OCI-LY3 (cell line): ENCODE measurements at regions not wholly inside any gene's neighbourhood (a gene's known extent, or its start where the extent isn't known, plus 50 kb on each side); places are given as distances from the start of the nearest gene placed in this dataset.

Source experiments
- H2AFZ ChIP-seq: fragments of 200-600, 300-600 bp; shearing (Covaris generic); 2 replicates; pipeline ENCODE4 v1.6.0; 2014; ENCODE audit warnings: antibody characterized with exemption, low read depth, low read length
- H3K27ac ChIP-seq: fragments of 200-600, 300-600 bp; sonication (generic); 2 replicates; pipeline ENCODE4 v1.5.1; 2014; ENCODE audit warnings: mild to moderate bottlenecking, low read length, moderate library complexity, mixed read lengths
- H3K27me3 ChIP-seq: fragments of 200-600, 300-600 bp; sonication (generic); 2 replicates; pipeline ENCODE4 v1.6.1; 2014; ENCODE audit warnings: low read depth, low read length, mixed read lengths
- H3K36me3 ChIP-seq: fragments of 200-600, 300-600 bp; sonication (generic); replicated peaks from 2 replicates; pipeline ENCODE3; 2014; ENCODE audit warnings: low read depth, low read length, mixed read lengths
- H3K4me1 ChIP-seq: fragments of 300-600, 200-600 bp; sonication (generic); 2 replicates; pipeline ENCODE4 v1.6.1; 2014; ENCODE audit warnings: low read length, mixed read lengths
- H3K4me2 ChIP-seq: fragments of 200-600, 300-600 bp; sonication (generic); 2 replicates; pipeline ENCODE4 v1.6.1; 2014; ENCODE audit warnings: low read length, mixed read lengths
- H3K4me3 ChIP-seq: fragments of 300-600, 200-600 bp; sonication (generic); 2 replicates; pipeline ENCODE4 v1.5.1; 2014; ENCODE audit warnings: antibody characterized with exemption, mild to moderate bottlenecking, low read length, moderate library complexity
- H3K79me2 ChIP-seq: fragments of 300-600, 200-600 bp; shearing (Covaris generic); 2 replicates; pipeline ENCODE4 v1.6.1; 2014; ENCODE audit warnings: mild to moderate bottlenecking, low read length, mixed read lengths
- H3K9ac ChIP-seq: fragments of 300-600, 200-600 bp; shearing (Covaris generic); 2 replicates; pipeline ENCODE4 v1.6.0; 2014; ENCODE audit warnings: mild to moderate bottlenecking, low read length, moderate library complexity
- H3K9me3 ChIP-seq: fragments of 200-600, 300-600 bp; shearing (Covaris generic); 2 replicates; pipeline ENCODE4 v1.6.1; 2014; ENCODE audit warnings: low read length, mixed read lengths; ENCODE audit not compliant: insufficient read depth
- H4K20me1 ChIP-seq: fragments of 200-600, 300-600 bp; sonication (generic); 2 replicates; pipeline ENCODE4 v1.6.1; 2016; ENCODE audit warnings: low read length, mixed read lengths; ENCODE audit not compliant: insufficient read depth
- EZH2phosphoT487 ChIP-seq: fragments of 200-600 bp; shearing (Covaris generic); IDR thresholded peaks from 2 replicates; pipeline ENCODE4 v1.6.1; 2018; ENCODE audit warnings: antibody characterized with exemption, mixed run types, low read depth
- TF ChIP-seq, protein P1 (sequence below): fragments of 200-600, 300-600 bp; sonication (generic); IDR thresholded peaks from 2 replicates; pipeline ENCODE4 v1.5.1; 2014; ENCODE audit warnings: antibody characterized with exemption, low read length, low read depth

DNA sequence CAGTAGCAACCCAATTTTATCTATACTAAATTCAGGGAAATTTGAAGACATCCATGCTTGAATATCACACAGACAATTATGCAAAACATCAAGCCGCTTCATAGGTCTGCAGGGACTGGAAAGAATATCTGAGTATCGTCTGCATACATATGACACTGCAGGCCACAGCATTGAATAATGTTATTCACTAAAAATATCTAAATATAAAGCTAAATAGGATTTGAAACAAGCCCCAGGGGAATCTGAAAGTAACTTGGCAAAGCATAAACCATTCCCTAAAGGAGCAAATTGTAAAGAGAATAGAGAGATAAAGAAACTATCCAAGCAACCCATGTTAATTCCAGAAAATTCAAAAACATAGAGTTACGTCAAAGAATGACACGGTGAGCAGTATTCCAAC, 1251.0 kb downstream of the PCDH17 start:
- Histone ChIP-seq H3K27me3 (no peaks in the 10 kb centered on the region), H3K4me3 (no peak overlapping the region), H3K9ac (no peak overlapping the region), H2AFZ (no peak overlapping the region), H3K9me3 (no peaks in the 10 kb centered on the region), H3K36me3 (no peaks in the 10 kb centered on the region), H3K27ac (no peak overlapping the region), H4K20me1 (no peaks in the 10 kb centered on the region), H3K79me2 (no peaks in the 10 kb centered on the region), H3K4me2 (no peak overlapping the region; the same call in 1 of the 2 replicates), H3K4me1 (peaks cover 36% of the 10 kb centered on the region)
- TF ChIP-seq, protein P1, sequence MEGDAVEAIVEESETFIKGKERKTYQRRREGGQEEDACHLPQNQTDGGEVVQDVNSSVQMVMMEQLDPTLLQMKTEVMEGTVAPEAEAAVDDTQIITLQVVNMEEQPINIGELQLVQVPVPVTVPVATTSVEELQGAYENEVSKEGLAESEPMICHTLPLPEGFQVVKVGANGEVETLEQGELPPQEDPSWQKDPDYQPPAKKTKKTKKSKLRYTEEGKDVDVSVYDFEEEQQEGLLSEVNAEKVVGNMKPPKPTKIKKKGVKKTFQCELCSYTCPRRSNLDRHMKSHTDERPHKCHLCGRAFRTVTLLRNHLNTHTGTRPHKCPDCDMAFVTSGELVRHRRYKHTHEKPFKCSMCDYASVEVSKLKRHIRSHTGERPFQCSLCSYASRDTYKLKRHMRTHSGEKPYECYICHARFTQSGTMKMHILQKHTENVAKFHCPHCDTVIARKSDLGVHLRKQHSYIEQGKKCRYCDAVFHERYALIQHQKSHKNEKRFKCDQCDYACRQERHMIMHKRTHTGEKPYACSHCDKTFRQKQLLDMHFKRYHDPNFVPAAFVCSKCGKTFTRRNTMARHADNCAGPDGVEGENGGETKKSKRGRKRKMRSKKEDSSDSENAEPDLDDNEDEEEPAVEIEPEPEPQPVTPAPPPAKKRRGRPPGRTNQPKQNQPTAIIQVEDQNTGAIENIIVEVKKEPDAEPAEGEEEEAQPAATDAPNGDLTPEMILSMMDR = no peak
- TF ChIP-seq EZH2phosphoT487 = no peak

DNA sequence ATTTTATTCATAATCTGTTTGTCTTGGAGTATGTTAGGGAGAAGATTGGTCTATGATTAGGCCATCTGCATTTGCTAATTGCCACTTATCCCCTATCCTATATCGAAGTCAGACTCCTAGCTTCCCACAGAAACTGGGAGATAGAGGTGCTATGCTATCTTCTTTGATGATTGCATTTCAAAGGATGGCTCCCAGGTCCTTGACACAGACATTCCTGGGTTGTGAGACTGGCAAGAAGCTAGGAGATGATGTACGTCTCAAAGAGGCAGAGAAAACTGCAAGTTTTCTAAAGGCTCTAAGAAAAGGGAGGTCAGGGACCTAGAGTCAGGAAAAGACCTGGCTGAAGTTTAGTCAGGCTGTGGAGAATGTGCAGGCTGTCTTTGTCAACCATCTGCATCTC, 1251.9 kb downstream of the PCDH17 start:
- H3K4me1 ChIP-seq = peaks cover 38% of the 10 kb centered on the region
- no peak overlapping the region for H3K4me3 ChIP-seq
- H3K27ac ChIP-seq = no peak overlapping the region
- H3K79me2 ChIP-seq = no peaks in the 10 kb centered on the region
- no peaks in the 10 kb centered on the region for H4K20me1 ChIP-seq
- no peak overlapping the region for H3K9ac ChIP-seq
- no peaks in the 10 kb centered on the region for H3K9me3 ChIP-seq
- H3K4me2 ChIP-seq = no peak overlapping the region
- H2AFZ ChIP-seq = no peak overlapping the region
- TF ChIP-seq EZH2phosphoT487 = no peak
- TF ChIP-seq, protein P1 = no peak
- H3K27me3 ChIP-seq = no peaks in the 10 kb centered on the region
- no peaks in the 10 kb centered on the region for H3K36me3 ChIP-seq

DNA sequence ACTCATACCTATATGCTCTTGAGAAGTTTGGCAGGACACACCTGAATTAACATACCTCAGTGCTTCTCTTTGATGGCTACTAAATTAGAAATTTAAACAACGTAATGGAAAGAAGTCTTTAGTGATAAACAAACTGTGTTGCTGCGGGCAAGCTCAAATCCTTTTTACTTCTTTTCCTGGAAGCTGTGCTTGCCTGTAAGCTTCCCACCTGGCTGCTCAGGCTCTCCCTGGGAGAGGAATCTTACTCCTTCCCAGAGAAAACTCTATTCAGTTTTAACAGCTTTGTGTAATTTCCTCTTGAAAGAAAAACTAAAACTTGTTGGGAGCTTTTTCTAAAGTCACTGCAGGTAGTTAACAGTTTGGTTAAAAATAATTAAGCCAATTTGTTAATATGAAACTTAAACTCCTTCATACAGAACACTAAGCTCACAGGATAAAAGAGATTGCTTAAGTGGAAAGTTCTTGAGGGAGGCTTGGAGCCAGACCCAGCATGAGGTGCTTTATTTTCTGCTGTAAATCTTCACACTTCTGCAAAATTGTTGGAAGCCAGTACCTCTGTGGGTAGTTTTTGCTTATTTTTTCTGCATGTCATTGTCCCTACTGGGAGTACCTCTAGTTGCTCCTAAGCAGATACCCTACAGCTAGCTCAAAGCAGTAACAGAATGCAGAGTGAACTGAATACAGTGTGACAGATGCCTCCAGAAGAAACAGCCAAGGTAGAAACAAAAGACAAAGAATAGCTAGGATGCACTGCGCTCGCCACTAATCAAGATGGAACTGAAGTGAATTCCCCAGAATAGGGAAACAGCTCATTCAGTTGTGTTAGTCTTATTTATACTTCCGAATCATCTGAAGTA, 1253.0 kb downstream of the PCDH17 start:
- no peak for TF ChIP-seq EZH2phosphoT487
- TF ChIP-seq, protein P1 = no peak
- Histone ChIP-seq H3K27ac (no peak overlapping the region), H3K9me3 (no peaks in the 10 kb centered on the region), H2AFZ (no peak overlapping the region), H3K4me3 (no peak overlapping the region), H3K36me3 (no peaks in the 10 kb centered on the region), H3K27me3 (no peaks in the 10 kb centered on the region), H3K9ac (no peak overlapping the region), H3K79me2 (no peaks in the 10 kb centered on the region), H4K20me1 (no peaks in the 10 kb centered on the region), H3K4me2 (peak overlapping the region; percentile 16; the same call in 1 of the 2 replicates), H3K4me1 (peaks cover 33% of the 10 kb centered on the region)

DNA sequence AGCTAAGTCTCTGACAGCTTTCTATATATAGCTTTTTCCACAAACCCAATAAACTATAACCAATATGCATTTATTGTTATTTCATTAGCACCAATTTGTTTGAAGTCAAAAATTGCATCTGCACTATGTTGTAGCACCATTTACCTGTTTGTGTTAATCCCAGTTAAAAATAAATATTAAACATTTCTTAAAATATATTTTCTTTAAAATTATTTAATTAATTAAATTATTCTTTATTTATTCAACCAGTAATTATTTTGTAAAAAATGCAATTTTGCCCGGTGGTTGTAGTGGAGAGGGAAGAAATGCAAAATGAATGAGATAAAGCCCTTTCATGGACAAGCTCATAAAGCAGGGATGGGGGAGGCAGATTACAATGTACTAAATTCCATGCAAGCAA, 1257.9 kb downstream of the PCDH17 start:
- Histone ChIP-seq H3K4me3 (no peak overlapping the region), H3K79me2 (no peaks in the 10 kb centered on the region), H4K20me1 (no peaks in the 10 kb centered on the region), H3K27me3 (no peaks in the 10 kb centered on the region), H3K27ac (no peak overlapping the region), H3K4me1 (peaks cover 7% of the 10 kb centered on the region), H3K36me3 (no peaks in the 10 kb centered on the region), H3K9me3 (no peaks in the 10 kb centered on the region), H3K4me2 (no peak overlapping the region), H3K9ac (no peak overlapping the region), H2AFZ (no peak overlapping the region)
- TF ChIP-seq EZH2phosphoT487 = no peak
- TF ChIP-seq, protein P1 = no peak
